ENCODE measurements at regions not wholly inside any gene's neighbourhood (a gene's known extent, or its start where the extent isn't known, plus 50 kb on each side); places are given as distances from the start of the nearest gene placed in this dataset.

- TF ChIP-seq CTCF (IDR thresholded peaks at IDR 0.05) (no peak), POLR2A (IDR thresholded peaks at IDR 0.05) (no peak)
These were observed 51.3 kb upstream of the WIPF3 start for GRCh38 chr7:29754874-29755490.

Data from testis (tissue), 2 donors.